T-helper 1 cell treated with Interleukin-12 subunit alpha and Interleukin-12 subunit beta and Interleukin-4 antibody, amounts not matched to agents 30 μg/mL and 1 μg/mL, for 36 hours (primary cell): ENCODE measurements at regions not wholly inside any gene's neighbourhood (a gene's known extent, or its start where the extent isn't known, plus 50 kb on each side); places are given as distances from the start of the nearest gene placed in this dataset.

Experiments used
- H3K27ac Mint-ChIP-seq: one replicate; pipeline ENCODE4 v1.8.0; 2021; ENCODE audit warnings: mild to moderate bottlenecking, mixed read lengths
- H3K27me3 Mint-ChIP-seq: one replicate; pipeline ENCODE4 v1.8.0; 2021; ENCODE audit warnings: low read depth, mixed read lengths
- H3K36me3 Mint-ChIP-seq: one replicate; pipeline ENCODE4 v1.8.0; 2021; ENCODE audit warnings: low read depth, mixed read lengths
- H3K4me1 Mint-ChIP-seq: one replicate; pipeline ENCODE4 v1.8.0; 2021; ENCODE audit warnings: low read depth, mixed read lengths
- H3K4me3 Mint-ChIP-seq: one replicate; pipeline ENCODE4 v1.8.0; 2021; ENCODE audit warnings: mild to moderate bottlenecking, moderate library complexity, mixed read lengths
- H3K9me3 Mint-ChIP-seq: one replicate; pipeline ENCODE4 v1.8.0; 2021; ENCODE audit warnings: mixed read lengths

DNA sequence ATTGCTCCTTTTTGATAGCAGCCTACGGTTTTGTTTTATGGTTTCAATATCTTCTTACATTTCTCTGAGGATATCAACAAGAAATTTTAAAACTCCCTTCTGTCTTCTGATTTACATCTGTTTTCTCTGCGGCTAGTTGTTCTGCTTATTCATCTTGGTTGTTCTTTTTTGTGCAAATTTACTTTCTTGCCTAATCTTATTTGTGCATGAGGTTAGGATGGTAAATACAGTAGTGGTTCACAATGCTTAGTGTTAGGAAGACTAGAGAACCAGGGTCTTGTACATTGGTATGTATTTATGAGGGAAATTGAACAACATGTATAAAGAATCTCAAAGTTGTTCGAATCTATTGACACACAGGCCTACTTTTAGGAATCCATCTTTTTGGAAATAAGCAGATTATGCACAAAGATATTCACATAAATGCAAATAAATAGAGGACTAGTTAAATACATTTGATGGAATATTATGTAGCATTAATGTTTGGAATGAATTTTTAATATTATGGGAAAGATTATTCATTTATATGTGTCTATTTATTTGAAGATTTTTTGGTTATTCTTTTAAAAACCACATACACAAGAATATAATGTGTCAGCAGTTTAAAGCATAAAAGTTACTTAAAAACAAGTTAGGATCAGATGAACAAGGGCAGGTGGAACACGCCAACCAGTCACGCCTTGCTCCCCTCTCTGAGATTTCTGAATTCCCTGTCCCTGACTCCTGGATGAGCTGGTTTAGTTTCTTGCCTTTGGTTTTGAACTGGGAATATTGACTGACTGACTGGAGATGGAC is 51.4 kb upstream of the RFC3 start:
- H3K4me3 Mint-ChIP-seq, result no peak overlapping the region
- no peak overlapping the region for H3K27ac Mint-ChIP-seq
- H3K36me3 Mint-ChIP-seq, result no peaks in the 10 kb centered on the region
- H3K4me1 Mint-ChIP-seq, result no peaks in the 10 kb centered on the region
- no peaks in the 10 kb centered on the region for H3K27me3 Mint-ChIP-seq
- H3K9me3 Mint-ChIP-seq, result no peaks in the 10 kb centered on the region

GRCh38 chr13:33767140-33767539 is 50.8 kb upstream of the RFC3 start:
- no peak overlapping the region for H3K27ac Mint-ChIP-seq
- no peak overlapping the region for H3K4me3 Mint-ChIP-seq
- no peaks in the 10 kb centered on the region for H3K4me1 Mint-ChIP-seq
- no peaks in the 10 kb centered on the region for H3K36me3 Mint-ChIP-seq
- H3K9me3 Mint-ChIP-seq, result no peaks in the 10 kb centered on the region
- no peaks in the 10 kb centered on the region for H3K27me3 Mint-ChIP-seq
